CD14-positive monocyte (primary cell): ENCODE measurements at regions not wholly inside any gene's neighbourhood (a gene's known extent, or its start where the extent isn't known, plus 50 kb on each side); places are given as distances from the start of the nearest gene placed in this dataset.

ENCODE experiments used
- DNase-seq, 3 donors: peaks; one replicate each; pipeline ENCODE4 v3.0.0-alpha.2; 2011 to 2022
- H2AFZ ChIP-seq: 2 replicates; pipeline ENCODE4 v1.6.0; 2012; ENCODE audit warnings: mild to moderate bottlenecking, low read depth, low read length, inconsistent platforms; ENCODE audit not compliant: insufficient read depth, poor library complexity, severe bottlenecking
- H3K27ac ChIP-seq, 2 donors: 1 replicate in 1 of 2; 2 replicates in 1 of 2; pipeline ENCODE4 v1.5.1; 2012 to 2013; ENCODE audit warnings: low read length in 2 of 2, control low read depth in 1 of 2, inconsistent platforms in 1 of 2, low read depth in 1 of 2, mild to moderate bottlenecking in 1 of 2
- H3K27me3 ChIP-seq, 2 donors: one replicate each; pipeline versions ENCODE4 v1.6.0 to v1.6.1; 2011 to 2013; ENCODE audit warnings: low read length in 2 of 2; ENCODE audit not compliant: control insufficient read depth in 2 of 2, insufficient read depth in 2 of 2
- H3K36me3 ChIP-seq, 2 donors: replicated peaks in 1 of 2; 1 replicate in 1 of 2; 2 replicates in 1 of 2; pipeline versions ENCODE4 v1.5.1 to v1.6.1; 2012 to 2013; ENCODE audit warnings: low read length in 2 of 2, control low read depth in 1 of 2, inconsistent platforms in 1 of 2, mild to moderate bottlenecking in 1 of 2; ENCODE audit not compliant: insufficient read depth in 2 of 2, control insufficient read depth in 1 of 2
- H3K4me1 ChIP-seq, 2 donors: 1 replicate in 1 of 2; 2 replicates in 1 of 2; pipeline versions ENCODE4 v1.5.1 to v1.6.1; 2012 to 2013; ENCODE audit warnings: low read length in 2 of 2, control low read depth in 1 of 2, inconsistent platforms in 1 of 2, mild to moderate bottlenecking in 1 of 2, moderate library complexity in 1 of 2; ENCODE audit not compliant: insufficient read depth in 2 of 2, control insufficient read depth in 1 of 2
- H3K4me2 ChIP-seq: replicated peaks from 2 replicates; pipeline ENCODE3; 2012; ENCODE audit warnings: low read length, moderate library complexity, mild to moderate bottlenecking; ENCODE audit not compliant: poor library complexity, severe bottlenecking; ENCODE audit errors: extremely low read depth
- H3K4me3 ChIP-seq, 3 experiments: fragments of 200-600 bp in 1 of 3; sonication (generic) in 1 of 3; replicated peaks in 1 of 3; 1 replicate in 2 of 3; 2 replicates in 1 of 3; pipeline ENCODE4 v1.5.1; 2011 to 2013; ENCODE audit warnings: low read length in 3 of 3, mild to moderate bottlenecking in 3 of 3, control low read depth in 2 of 3, low read depth in 2 of 3, inconsistent platforms in 1 of 3, moderate library complexity in 1 of 3
- H3K79me2 ChIP-seq: 2 replicates; pipeline ENCODE4 v1.6.0; 2012; ENCODE audit warnings: mild to moderate bottlenecking, control low read depth, inconsistent platforms, low read length, moderate library complexity; ENCODE audit not compliant: insufficient read depth
- H3K9ac ChIP-seq: 2 replicates; pipeline ENCODE4 v1.6.0; 2017; ENCODE audit warnings: low read length, mild to moderate bottlenecking; ENCODE audit not compliant: insufficient read depth, poor library complexity, severe bottlenecking
- H3K9me3 ChIP-seq, 2 donors: replicated peaks in 1 of 2; 1 replicate in 1 of 2; 2 replicates in 1 of 2; pipeline versions ENCODE4 v1.5.1 to v1.6.1; 2012 to 2013; ENCODE audit warnings: low read length in 2 of 2, control low read depth in 1 of 2; ENCODE audit not compliant: control insufficient read depth in 1 of 2, insufficient read depth in 1 of 2
- H4K20me1 ChIP-seq: 2 replicates; pipeline ENCODE4 v1.6.0; 2012; ENCODE audit warnings: mild to moderate bottlenecking, low read length, control low read depth, moderate library complexity; ENCODE audit not compliant: insufficient read depth
- H3K27ac Mint-ChIP-seq, 7 donors: one replicate each; pipeline ENCODE4 v1.8.0; 2020; ENCODE audit warnings: mild to moderate bottlenecking in 7 of 7, mixed read lengths in 7 of 7, moderate library complexity in 6 of 7, inconsistent platforms in 2 of 7
- H3K27me3 Mint-ChIP-seq, 3 donors: one replicate each; pipeline ENCODE4 v1.8.0; 2021 to 2022; ENCODE audit warnings: low read depth in 3 of 3, mild to moderate bottlenecking in 3 of 3, mixed read lengths in 3 of 3, moderate library complexity in 3 of 3, inconsistent platforms in 1 of 3
- H3K36me3 Mint-ChIP-seq, 2 donors: one replicate each; pipeline ENCODE4 v1.8.0; 2020; ENCODE audit warnings: mixed read lengths in 2 of 2, inconsistent platforms in 1 of 2, mild to moderate bottlenecking in 1 of 2
- H3K4me1 Mint-ChIP-seq: one replicate; pipeline ENCODE4 v1.8.0; 2020; ENCODE audit warnings: mild to moderate bottlenecking, mixed read lengths
- H3K4me3 Mint-ChIP-seq, 2 donors: one replicate each; pipeline ENCODE4 v1.8.0; 2020; ENCODE audit warnings: mild to moderate bottlenecking in 2 of 2, mixed read lengths in 2 of 2, moderate library complexity in 1 of 2
- H3K9me3 Mint-ChIP-seq, 7 donors: one replicate each; pipeline ENCODE4 v1.8.0; 2020 to 2022; ENCODE audit warnings: mixed read lengths in 7 of 7, mild to moderate bottlenecking in 6 of 7, moderate library complexity in 6 of 7, inconsistent platforms in 2 of 7
- CTCF ChIP-seq: fragments of 200-600 bp; IDR thresholded peaks from one replicate; pipeline ENCODE4 v1.8.0; 2022; ENCODE audit warnings: antibody characterized with exemption, mild to moderate bottlenecking
- WGBS: methylation state at CpG from one replicate; pipeline ENCODE4 v1.1.5; 2013; ENCODE audit warnings: missing lambda C conversion rate; ENCODE audit not compliant: insufficient coverage; 5-methylcytosine and 5-hydroxymethylcytosine counted together
- intact Hi-C, 2 donors: fragments of 100-400 bp; cut with micrococcal nuclease; formaldehyde crosslinking; loops; one replicate each; pipeline versions ENCODE4 v1.15.0 to v1.15.1; 2023

GRCh38 chr15:60183366-60183765 lies 179.3 kb downstream of the FOXB1 start:
- Mint-ChIP-seq H3K9me3 (peaks cover 0 to 2% (median 0%) of the 10 kb centered on the region in 7 donors), H3K4me3 (no peak overlapping the region), H3K36me3 (no peaks in the 10 kb centered on the region), H3K27me3 (peaks cover 0 to 2% (median 0%) of the 10 kb centered on the region in 3 donors), H3K27ac (no peak overlapping the region), H3K4me1 (no peaks in the 10 kb centered on the region)
- no peaks in the 10 kb centered on the region for H3K79me2 ChIP-seq
- WGBS = 80% methylated on average over 3 of the region's 6 CpGs
- no peaks in the 10 kb centered on the region for H3K4me1 ChIP-seq
- no peak for TF ChIP-seq CTCF
- intact Hi-C loops = loop anchor here in 1 of 2 donors (10.0 kb wide), 1 partner anchor 459 kb away; no protein-coding TSS in a partner anchor
- no peaks in the 10 kb centered on the region for H3K9me3 ChIP-seq
- H2AFZ ChIP-seq = no peak overlapping the region
- no peak for DNase-seq
- H3K27me3 ChIP-seq = no peaks in the 10 kb centered on the region
- no peaks in the 10 kb centered on the region for H4K20me1 ChIP-seq
- no peak overlapping the region for H3K4me2 ChIP-seq
- H3K4me3 ChIP-seq = no peak overlapping the region
- no peak overlapping the region for H3K9ac ChIP-seq
- H3K27ac ChIP-seq = no peak overlapping the region
- H3K36me3 ChIP-seq = no peaks in the 10 kb centered on the region

GRCh38 chr15:60184579-60184978 lies 180.5 kb downstream of the FOXB1 start:
- H3K4me1 ChIP-seq = no peaks in the 10 kb centered on the region
- Mint-ChIP-seq H3K27me3 (peaks cover 0 to 2% (median 0%) of the 10 kb centered on the region in 3 donors), H3K36me3 (no peaks in the 10 kb centered on the region), H3K9me3 (peaks cover 0 to 2% (median 0%) of the 10 kb centered on the region in 7 donors), H3K4me1 (no peaks in the 10 kb centered on the region), H3K4me3 (no peak overlapping the region), H3K27ac (no peak overlapping the region)
- no peaks in the 10 kb centered on the region for H3K36me3 ChIP-seq
- no peak for DNase-seq
- no peak overlapping the region for H3K9ac ChIP-seq
- no peaks in the 10 kb centered on the region for H3K79me2 ChIP-seq
- TF ChIP-seq CTCF = no peak
- no peak overlapping the region for H3K4me2 ChIP-seq
- no peak overlapping the region for H3K27ac ChIP-seq
- H3K4me3 ChIP-seq = no peak overlapping the region
- intact Hi-C loops = loop anchor here in 1 of 2 donors (10.0 kb wide), 1 partner anchor 460 kb away; no protein-coding TSS in a partner anchor
- no peaks in the 10 kb centered on the region for H4K20me1 ChIP-seq
- no peak overlapping the region for H2AFZ ChIP-seq
- H3K27me3 ChIP-seq = no peaks in the 10 kb centered on the region
- H3K9me3 ChIP-seq = no peaks in the 10 kb centered on the region
- 95% methylated on average over 7 of the region's 8 CpGs for WGBS
